Trophoblast cell (in vitro differentiated cells and primary cell): ENCODE measurements at regions not wholly inside any gene's neighbourhood (a gene's known extent, or its start where the extent isn't known, plus 50 kb on each side); places are given as distances from the start of the nearest gene placed in this dataset.
"Not testable (repeated sequence)": the region's sequence is repeated elsewhere in the genome, so short reads cannot be mapped to it uniquely, and the experiment has no call there.

Experiments
- DNase-seq, 2 donors: peaks; one replicate each; pipeline ENCODE4 v3.0.0-alpha.2; 2016
- H2AFZ ChIP-seq: 2 replicates; pipeline ENCODE4 v1.6.1; 2013; ENCODE audit warnings: low read length, moderate library complexity, mild to moderate bottlenecking; ENCODE audit not compliant: insufficient read depth, poor library complexity
- H2AK5ac ChIP-seq: 2 replicates; pipeline ENCODE4 v1.6.1; 2013; ENCODE audit warnings: mild to moderate bottlenecking, low read length
- H2BK120ac ChIP-seq: 2 replicates; pipeline ENCODE4 v1.6.1; 2013; ENCODE audit warnings: low read length, mild to moderate bottlenecking, moderate library complexity; ENCODE audit not compliant: insufficient read depth, poor library complexity
- H2BK12ac ChIP-seq: 2 replicates; pipeline ENCODE4 v1.6.1; 2013; ENCODE audit warnings: mild to moderate bottlenecking, low read length, moderate library complexity
- H2BK5ac ChIP-seq: 2 replicates; pipeline ENCODE4 v1.6.1; 2013; ENCODE audit warnings: low read length, low read depth, moderate library complexity, mild to moderate bottlenecking; ENCODE audit not compliant: poor library complexity
- H3K14ac ChIP-seq: 2 replicates; pipeline ENCODE4 v1.6.1; 2013; ENCODE audit warnings: mild to moderate bottlenecking, low read length
- H3K18ac ChIP-seq: 2 replicates; pipeline ENCODE4 v1.6.1; 2013; ENCODE audit warnings: mild to moderate bottlenecking, low read length
- H3K23ac ChIP-seq: 2 replicates; pipeline ENCODE4 v1.6.1; 2013; ENCODE audit warnings: low read length
- H3K27ac ChIP-seq: 2 replicates; pipeline ENCODE4 v1.5.1; 2013; ENCODE audit warnings: low read depth, mild to moderate bottlenecking, inconsistent platforms, low read length, moderate library complexity
- H3K27me3 ChIP-seq: 2 replicates; pipeline ENCODE4 v1.6.1; 2013; ENCODE audit warnings: inconsistent platforms, mild to moderate bottlenecking, low read length, moderate library complexity; ENCODE audit not compliant: insufficient read depth
- H3K36me3 ChIP-seq, 2 experiments: 1 replicate in 1 of 2; 2 replicates in 1 of 2; pipeline ENCODE4 v1.6.1; 2013; ENCODE audit warnings: low read length in 2 of 2, mild to moderate bottlenecking in 2 of 2, moderate library complexity in 1 of 2; ENCODE audit not compliant: insufficient read depth in 2 of 2, control insufficient read depth in 1 of 2
- H3K4ac ChIP-seq: 2 replicates; pipeline ENCODE4 v1.6.1; 2013; ENCODE audit warnings: low read depth, mild to moderate bottlenecking, low read length, moderate library complexity
- H3K4me1 ChIP-seq, 2 experiments: 1 replicate in 1 of 2; 2 replicates in 1 of 2; pipeline ENCODE4 v1.6.1; 2013; ENCODE audit warnings: low read length in 2 of 2, mild to moderate bottlenecking in 2 of 2, moderate library complexity in 1 of 2; ENCODE audit not compliant: insufficient read depth in 2 of 2, control insufficient read depth in 1 of 2
- H3K4me2 ChIP-seq: 2 replicates; pipeline ENCODE4 v1.6.1; 2013; ENCODE audit warnings: inconsistent platforms, mild to moderate bottlenecking, low read length, moderate library complexity
- H3K4me3 ChIP-seq: 2 replicates; pipeline ENCODE4 v1.5.1; 2013; ENCODE audit warnings: mild to moderate bottlenecking, low read depth, low read length, inconsistent platforms
- H3K79me1 ChIP-seq: one replicate; pipeline ENCODE4 v1.6.1; 2013; ENCODE audit warnings: low read length
- H3K79me2 ChIP-seq: 2 replicates; pipeline ENCODE4 v1.6.1; 2013; ENCODE audit warnings: low read length, mild to moderate bottlenecking; ENCODE audit not compliant: control insufficient read depth, insufficient read depth, poor library complexity
- H3K9ac ChIP-seq: 2 replicates; pipeline ENCODE4 v1.6.1; 2013; ENCODE audit warnings: mild to moderate bottlenecking, low read length
- H3K9me3 ChIP-seq: 2 replicates; pipeline ENCODE4 v1.6.1; 2013; ENCODE audit warnings: low read depth, mild to moderate bottlenecking, control low read depth, inconsistent platforms, low read length; ENCODE audit not compliant: insufficient read depth
- H4K12ac ChIP-seq: 2 replicates; pipeline ENCODE4 v1.6.1; 2013; ENCODE audit warnings: low read depth, mild to moderate bottlenecking, low read length, moderate library complexity
- H4K8ac ChIP-seq: 2 replicates; pipeline ENCODE4 v1.6.1; 2013; ENCODE audit warnings: low read depth, mild to moderate bottlenecking, low read length, moderate library complexity
- H4K91ac ChIP-seq: one replicate; pipeline ENCODE4 v1.6.1; 2013; ENCODE audit warnings: low read depth, mild to moderate bottlenecking, low read length, moderate library complexity
- WGBS: extraction: QIAGEN DNeasy Blood & Tissue Kit; methylation state at CpG from one replicate; pipeline ENCODE4 v1.1.7; 2013; ENCODE audit warnings: missing lambda C conversion rate; ENCODE audit not compliant: insufficient read length, insufficient coverage; ENCODE audit errors: extremely low coverage; 5-methylcytosine and 5-hydroxymethylcytosine counted together

GRCh38 chr16:88134172-88134898, 183.1 kb downstream of the BANP start:
- H2AK5ac ChIP-seq, H3K27me3 ChIP-seq, H3K79me1 ChIP-seq, H4K8ac ChIP-seq, DNase-seq, H4K91ac ChIP-seq, H2AFZ ChIP-seq, H2BK5ac ChIP-seq, H3K9ac ChIP-seq, H3K18ac ChIP-seq, H3K4ac ChIP-seq, H3K4me3 ChIP-seq, H3K36me3 ChIP-seq, H2BK120ac ChIP-seq, H2BK12ac ChIP-seq, H3K27ac ChIP-seq, H3K4me2 ChIP-seq, H4K12ac ChIP-seq, H3K14ac ChIP-seq, H3K4me1 ChIP-seq, H3K79me2 ChIP-seq, H3K23ac ChIP-seq: not testable (repeated sequence)
- H3K9me3 ChIP-seq = peaks cover 11% of the 10 kb centered on the region
- WGBS = no CpG with 5 or more reads among the region's 21 CpGs

- peak overlapping the region; percentile 4 for H4K91ac ChIP-seq
- H2BK5ac ChIP-seq = peak overlapping the region; percentile 8
- not testable (repeated sequence) for H3K14ac ChIP-seq, H3K4me1 ChIP-seq, H3K23ac ChIP-seq, H3K4me2 ChIP-seq, H3K79me2 ChIP-seq, H3K79me1 ChIP-seq, H2BK120ac ChIP-seq, H3K18ac ChIP-seq, H3K27ac ChIP-seq, H3K4ac ChIP-seq, DNase-seq, H3K36me3 ChIP-seq, H3K4me3 ChIP-seq, H3K9ac ChIP-seq, H4K8ac ChIP-seq, H2AFZ ChIP-seq, H3K27me3 ChIP-seq, H2AK5ac ChIP-seq, H4K12ac ChIP-seq
- WGBS = no CpG with 5 or more reads among the region's 24 CpGs
- H2BK12ac ChIP-seq = peak overlapping the region; percentile 8
- H3K9me3 ChIP-seq = peaks cover 11% of the 10 kb centered on the region
These were observed 183.9 kb downstream of the BANP start for GRCh38 chr16:88134899-88135682.

- H3K79me1 ChIP-seq, H3K4ac ChIP-seq, H3K79me2 ChIP-seq, H3K18ac ChIP-seq, DNase-seq, H3K4me1 ChIP-seq, H3K4me2 ChIP-seq, H2BK5ac ChIP-seq, H4K8ac ChIP-seq, H2AFZ ChIP-seq, H3K27me3 ChIP-seq, H3K36me3 ChIP-seq, H3K4me3 ChIP-seq, H4K91ac ChIP-seq, H2AK5ac ChIP-seq, H2BK12ac ChIP-seq, H3K27ac ChIP-seq, H3K14ac ChIP-seq, H4K12ac ChIP-seq, H2BK120ac ChIP-seq, H3K23ac ChIP-seq, H3K9ac ChIP-seq: not testable (repeated sequence)
- peaks cover 11% of the 10 kb centered on the region for H3K9me3 ChIP-seq
- no CpG with 5 or more reads among the region's 13 CpGs for WGBS
These were observed 185.0 kb downstream of the BANP start for GRCh38 chr16:88136211-88136713.

GRCh38 chr16:88136939-88137338, 185.7 kb downstream of the BANP start:
- not testable (repeated sequence) for H3K79me1 ChIP-seq, DNase-seq, H2AFZ ChIP-seq, H3K4ac ChIP-seq, H3K4me1 ChIP-seq, H2BK5ac ChIP-seq, H3K27ac ChIP-seq, H4K12ac ChIP-seq, H3K9ac ChIP-seq, H2BK12ac ChIP-seq, H3K4me2 ChIP-seq, H3K18ac ChIP-seq, H3K23ac ChIP-seq, H3K36me3 ChIP-seq, H3K27me3 ChIP-seq, H2AK5ac ChIP-seq, H2BK120ac ChIP-seq, H3K79me2 ChIP-seq, H4K8ac ChIP-seq, H3K14ac ChIP-seq, H4K91ac ChIP-seq
- Histone ChIP-seq H3K4me3 (peak overlapping the region; percentile 45), H3K9me3 (peaks cover 11% of the 10 kb centered on the region)
- no CpG with 5 or more reads among the region's 4 CpGs for WGBS
